Activated naive CD8-positive, alpha-beta T cell treated with anti-CD3 and anti-CD28 coated beads, Interleukin-2, amount 50 U/mL, for 16 hours (primary cell): ENCODE measurements at regions not wholly inside any gene's neighbourhood (a gene's known extent, or its start where the extent isn't known, plus 50 kb on each side); places are given as distances from the start of the nearest gene placed in this dataset.
"Not testable (repeated sequence)": the region's sequence is repeated elsewhere in the genome, so short reads cannot be mapped to it uniquely, and the experiment has no call there.

Experiments used
- DNase-seq: peaks from one replicate; pipeline ENCODE4 v3.0.0-alpha.2; 2020; ENCODE audit warnings: low read depth, low spot score

DNA sequence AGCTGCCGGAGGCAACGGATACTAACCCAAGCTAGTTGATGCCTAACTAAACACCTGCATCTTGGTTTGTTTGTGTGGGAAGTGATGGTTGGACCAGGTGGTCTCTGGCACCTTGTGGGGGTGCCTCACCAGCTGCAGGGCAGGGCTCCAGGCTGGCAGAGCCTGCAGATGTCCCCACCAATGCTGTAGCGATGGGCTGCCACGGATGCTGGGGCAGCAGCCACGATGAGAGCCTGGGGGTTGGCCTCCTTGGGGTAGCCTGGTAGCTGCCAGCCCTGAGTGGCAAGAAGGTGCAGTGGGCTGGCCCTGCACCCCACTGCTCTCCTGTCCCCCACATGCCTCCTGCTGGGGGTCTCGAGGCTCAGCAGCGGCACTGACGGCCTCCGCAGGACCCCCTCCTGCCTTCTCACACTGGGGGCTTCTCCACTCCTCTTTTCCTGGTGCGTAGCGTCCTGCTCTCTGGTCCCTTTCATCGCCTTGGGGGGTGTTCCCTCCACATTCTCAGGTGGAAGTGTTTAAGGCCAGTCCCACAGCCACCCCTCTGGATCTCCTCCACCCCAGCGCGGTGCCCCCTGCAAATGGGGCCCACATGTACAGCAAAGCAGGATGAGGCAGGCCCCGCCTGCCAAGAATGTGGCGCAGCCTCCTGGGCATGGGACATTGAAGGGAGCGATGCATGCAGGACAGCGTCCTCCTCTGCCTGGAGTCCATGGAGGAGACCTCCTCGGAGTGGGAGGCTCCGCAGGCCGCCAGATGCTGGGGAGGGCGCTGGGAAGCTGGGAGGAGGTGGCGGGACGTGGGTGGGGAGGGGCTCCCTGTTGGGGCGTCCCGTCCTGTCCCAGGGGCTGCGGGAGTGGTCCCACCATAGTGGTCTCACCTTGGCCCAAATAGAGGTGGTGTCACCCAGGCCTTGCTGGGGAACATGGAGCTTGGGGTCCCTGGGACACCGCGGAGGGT, 173.1 kb downstream of the ASB1 start:
- DNase-seq: no peak

GRCh38 chr2:238600506-238601432, 174.0 kb downstream of the ASB1 start:
- no peak for DNase-seq

DNA sequence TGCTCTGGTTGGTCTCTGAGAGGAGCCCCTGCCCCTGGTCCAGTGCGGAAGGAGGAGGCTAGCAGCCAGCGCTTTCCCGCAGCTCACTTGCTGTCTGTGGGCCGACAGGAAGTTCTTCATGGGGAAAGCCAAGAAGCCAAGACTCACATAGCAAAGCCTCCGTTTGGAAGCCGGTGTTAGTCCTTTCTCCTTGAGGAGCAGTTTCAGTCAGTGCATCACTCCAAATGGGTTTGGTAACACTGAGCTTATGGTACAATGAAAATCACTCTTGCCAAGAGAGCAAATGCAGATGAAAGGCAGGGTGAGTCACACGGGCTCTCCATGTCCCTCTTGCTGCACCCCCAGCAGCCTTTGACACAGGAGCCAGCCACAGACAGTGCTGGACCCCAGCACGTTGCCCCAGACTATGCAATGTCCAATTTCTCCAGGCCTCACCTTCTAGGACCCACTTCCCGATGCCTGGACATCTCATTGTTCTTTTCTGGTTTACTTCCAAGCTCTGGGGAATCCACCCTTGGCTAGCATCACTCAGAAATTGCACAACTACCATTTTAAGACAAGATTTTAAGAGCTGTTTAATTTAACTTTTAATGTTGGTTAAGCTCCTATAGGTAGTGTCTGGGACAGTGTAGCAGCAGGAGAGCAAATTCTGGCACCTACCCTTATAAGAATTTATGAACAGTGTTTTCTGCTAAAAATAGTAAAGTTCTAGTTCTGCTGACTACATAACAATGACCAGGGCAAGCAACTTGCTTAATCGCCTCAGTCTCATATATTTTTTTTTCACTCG, 174.9 kb downstream of the ASB1 start:
- DNase-seq: no peak

GRCh38 chr2:238602223-238602960, 175.7 kb downstream of the ASB1 start:
- DNase-seq: no peak

DNA sequence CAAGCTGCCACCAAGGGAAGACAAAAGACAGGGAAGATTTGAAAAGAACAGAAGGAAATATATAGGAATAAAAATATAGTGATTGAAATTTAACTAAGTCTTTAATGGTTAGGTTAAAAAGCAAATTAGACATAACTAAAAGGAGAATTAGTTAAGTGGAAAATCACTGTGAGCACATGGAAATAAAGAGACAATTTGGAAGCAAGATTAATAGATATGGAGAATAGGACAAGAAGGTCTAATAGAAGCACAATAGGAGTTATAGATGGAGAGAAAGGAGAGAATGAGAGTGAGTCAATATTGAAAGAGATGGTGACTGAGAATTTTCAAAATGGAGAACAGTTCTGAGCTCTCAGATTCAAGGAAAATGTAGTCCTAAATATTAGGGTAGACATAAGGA, 176.9 kb downstream of the ASB1 start:
- no peak for DNase-seq

GRCh38 chr2:238606311-238606710, 179.6 kb downstream of the ASB1 start:
- no peak for DNase-seq

- no peak for DNase-seq
These were observed 186.9 kb downstream of the ASB1 start for GRCh38 chr2:238613610-238614009.

- DNase-seq: no peak
These were observed 187.6 kb downstream of the ASB1 start for GRCh38 chr2:238614376-238614775.

- no peak for DNase-seq
These were observed 188.5 kb downstream of the ASB1 start for GRCh38 chr2:238615187-238615586.

DNA sequence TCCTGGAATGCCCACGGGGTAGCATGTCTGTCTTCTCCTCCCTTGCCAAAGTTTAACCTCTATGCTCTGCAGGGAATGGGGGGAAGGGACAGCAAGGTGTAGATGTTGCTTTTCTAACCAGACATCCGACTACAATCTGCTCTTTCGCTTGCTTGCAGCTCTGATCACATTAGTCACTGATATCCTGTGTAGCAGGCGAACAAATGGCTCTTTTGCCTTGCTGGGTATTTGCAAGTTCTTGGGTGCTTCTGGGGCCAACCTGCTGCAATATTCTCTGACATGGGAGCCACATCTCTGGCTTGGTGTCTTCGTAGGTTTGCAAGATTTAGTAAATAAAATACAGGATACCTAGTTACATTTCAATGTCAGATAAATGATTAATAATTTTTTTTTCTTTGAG, 190.0 kb downstream of the ASB1 start:
- no peak for DNase-seq

DNA sequence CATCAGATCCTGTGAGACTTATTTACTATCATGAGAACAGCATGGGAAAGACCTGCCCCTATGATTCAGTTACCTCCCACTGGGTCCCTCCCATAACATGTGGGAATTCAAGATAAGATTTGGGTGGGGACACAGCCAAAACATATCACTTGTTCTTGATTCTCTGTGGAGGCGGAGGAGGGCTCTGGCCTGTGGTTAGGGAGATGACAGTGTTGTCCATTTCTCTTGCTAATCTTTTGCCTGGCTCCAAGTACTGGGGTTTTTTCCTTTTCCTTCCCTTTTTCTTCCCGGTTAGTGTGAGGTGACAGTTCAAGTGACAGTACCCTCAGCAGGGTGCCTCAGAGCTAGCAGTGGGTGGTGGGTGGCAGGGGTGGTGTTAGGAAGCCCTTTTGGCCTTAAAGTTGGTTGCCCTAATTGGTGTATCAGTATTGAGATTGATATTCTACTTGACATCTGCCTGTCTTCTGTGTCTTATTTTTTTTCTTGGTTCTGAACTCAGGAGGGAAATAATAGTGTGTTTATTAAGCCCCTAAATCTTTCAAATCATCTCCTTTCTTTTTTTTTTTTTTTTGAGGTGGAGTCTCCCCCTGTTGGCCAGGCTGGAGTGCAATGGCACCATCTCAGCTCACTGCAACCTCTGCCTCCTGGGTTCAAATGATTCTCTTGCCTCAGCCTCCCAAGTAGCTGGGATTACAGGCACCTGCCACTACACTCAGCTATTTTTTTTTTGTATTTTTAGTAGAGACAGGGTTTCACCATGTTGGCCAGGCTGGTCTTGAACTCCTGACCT, 192.0 kb downstream of the ASB1 start:
- not testable (repeated sequence) for DNase-seq

DNA sequence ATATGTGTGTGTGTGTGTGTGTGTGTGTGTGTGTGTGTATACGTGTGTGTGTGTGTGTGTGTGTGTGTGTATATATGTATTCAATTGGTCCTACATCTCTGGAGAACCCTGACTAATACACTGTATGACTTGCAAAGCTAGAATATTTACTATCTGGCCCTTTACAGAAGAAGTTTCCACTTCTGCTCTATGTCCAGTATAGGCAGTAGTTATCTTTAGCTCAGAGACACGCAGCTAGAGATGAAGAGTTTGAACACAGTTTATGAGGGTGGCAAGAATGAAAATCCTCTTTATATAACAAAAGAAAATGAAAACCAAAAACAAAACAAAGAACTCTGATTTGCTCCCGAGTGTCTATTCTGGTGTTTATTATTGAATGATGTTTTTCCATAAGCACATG, 201.2 kb downstream of the ASB1 start:
- DNase-seq: no peak

DNA sequence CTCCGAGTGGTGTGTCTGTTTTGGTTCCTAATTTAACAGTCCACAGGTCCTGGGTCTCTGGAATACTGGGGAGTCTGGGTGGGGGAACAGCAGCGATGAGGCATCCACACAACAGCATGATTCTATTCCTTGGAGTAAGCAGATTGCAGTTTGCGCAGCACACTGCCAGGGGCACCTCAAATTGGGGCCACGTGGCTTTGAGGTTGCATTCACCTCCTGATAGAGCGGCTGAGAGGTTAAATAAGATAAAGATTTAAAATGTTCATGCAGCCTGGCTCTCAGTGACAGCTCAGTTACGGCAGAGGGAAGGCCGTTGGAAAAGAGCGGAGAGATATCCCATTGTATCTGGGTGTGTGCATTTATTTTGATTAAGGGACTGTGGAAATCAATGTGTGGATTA, 202.3 kb downstream of the ASB1 start:
- no peak for DNase-seq

DNA sequence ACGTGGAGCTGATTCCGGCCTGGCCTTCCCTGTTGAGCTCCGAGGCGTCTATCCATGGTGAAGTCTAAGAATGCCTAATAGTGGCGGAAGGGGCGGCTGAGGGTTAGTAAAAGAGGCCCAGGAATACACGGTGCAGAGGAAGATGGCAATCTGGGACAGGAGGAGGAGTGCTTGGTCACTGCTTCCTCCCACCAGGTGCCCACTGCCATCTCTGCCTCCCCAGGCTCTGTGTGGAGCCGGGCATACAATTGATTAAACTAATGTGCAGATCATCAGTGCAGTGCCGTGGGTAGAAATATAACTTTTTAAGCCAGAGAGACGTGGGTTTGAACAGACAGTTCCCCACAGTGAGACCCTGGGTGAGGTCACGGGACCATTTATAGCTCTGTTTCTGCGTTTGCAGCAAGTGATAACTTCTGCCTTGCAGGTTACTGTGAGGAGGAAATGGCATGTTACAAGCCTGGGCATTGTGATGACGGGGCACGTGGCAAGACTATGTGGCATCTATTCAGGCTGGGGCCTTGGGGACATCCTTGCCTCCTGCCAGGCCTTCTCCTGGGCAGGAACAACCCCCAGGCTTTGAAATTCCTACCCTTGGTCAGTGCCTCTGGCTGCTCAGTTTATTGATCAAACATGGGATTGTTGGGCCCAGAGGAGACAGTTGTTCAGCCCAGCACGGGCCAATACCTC, 204.9 kb downstream of the ASB1 start:
- DNase-seq: no peak

GRCh38 chr2:238632181-238633060, 205.7 kb downstream of the ASB1 start:
- no peak for DNase-seq

GRCh38 chr2:238633426-238634328, 206.9 kb downstream of the ASB1 start:
- no peak for DNase-seq

DNA sequence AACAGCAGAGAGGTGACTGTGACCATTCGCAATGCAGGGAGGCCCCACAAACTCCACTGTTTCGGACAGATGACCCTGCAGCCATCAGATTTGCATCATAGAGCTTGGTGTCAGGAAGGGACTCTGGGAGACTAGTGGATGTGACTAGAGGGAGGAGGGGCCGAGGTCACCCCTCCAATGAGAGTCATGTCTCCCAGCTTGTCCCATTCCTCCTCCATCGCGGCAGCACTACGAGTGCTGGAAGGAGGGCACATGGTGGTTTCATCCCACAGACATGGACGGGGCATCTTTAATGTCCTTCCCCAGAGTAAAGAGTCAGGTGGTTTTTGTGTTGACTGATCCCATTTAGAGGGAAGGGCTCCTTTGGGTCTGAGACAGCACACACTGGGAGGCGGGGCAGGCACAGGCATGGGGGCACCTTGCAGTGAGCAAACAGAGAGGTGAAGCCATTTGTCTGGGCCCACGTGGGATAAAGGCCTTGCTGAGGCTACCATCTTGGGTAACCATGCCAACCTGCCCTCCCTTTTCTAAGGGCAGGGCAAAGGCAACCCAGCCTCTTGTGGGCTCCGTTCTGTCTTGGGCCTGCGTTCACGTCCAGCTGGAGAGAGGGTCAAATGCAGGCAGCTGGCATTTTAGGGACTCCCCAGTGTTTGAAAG, 208.1 kb downstream of the ASB1 start:
- no peak for DNase-seq
